SK-N-SH (cell line): ENCODE measurements at regions not wholly inside any gene's neighbourhood (a gene's known extent, or its start where the extent isn't known, plus 50 kb on each side); places are given as distances from the start of the nearest gene placed in this dataset.

Experiments used
- CTCF ChIA-PET: fragments of 300-600, 350-600 bp; formaldehyde crosslinking; extraction: SDS; loops from one replicate; lab custom pipeline; 2021; lab: Yijun Ruan, JAX
- POLR2A ChIA-PET: fragments of 350-600 bp; sonication (Branson Sonifier 250); formaldehyde crosslinking; extraction: SDS; loops from one replicate; lab custom pipeline; 2020; ENCODE audit warnings: antibody characterized with exemption, inconsistent platforms; lab: Yijun Ruan, JAX
- DNase-seq: peaks from one replicate; pipeline ENCODE4 v3.0.0; 2012
- H2AFZ ChIP-seq: fragments of 200-600 bp; sonication (generic); 2 replicates; pipeline ENCODE4 v1.8.1; 2016; ENCODE audit warnings: antibody characterized with exemption, mild to moderate bottlenecking, low read depth
- H3F3A ChIP-seq: fragments of 200-600 bp; sonication (generic); replicated peaks from 2 replicates; pipeline ENCODE3; 2016; ENCODE audit warnings: antibody characterized with exemption, mild to moderate bottlenecking; ENCODE audit not compliant: insufficient read depth
- H3K27ac ChIP-seq, 2 experiments: fragments of 200-500 bp in 1 of 2; fragments of 200-600 bp in 1 of 2; sonication (Bioruptor generic) in 1 of 2; sonication (generic), shearing (Covaris generic) in 1 of 2; 2 replicates each; pipeline versions ENCODE4 v1.5.1 to v1.6.1; 2014 to 2016; ENCODE audit warnings: low read depth in 2 of 2, inconsistent platforms in 1 of 2, low read length in 1 of 2, mild to moderate bottlenecking in 1 of 2, mixed read lengths in 1 of 2
- H3K27me3 ChIP-seq: fragments of 200-600 bp; sonication (generic), shearing (Covaris generic); 2 replicates; pipeline ENCODE4 v1.6.1; 2016; ENCODE audit warnings: mixed run types; ENCODE audit not compliant: insufficient read depth
- H3K36me3 ChIP-seq, 2 experiments: fragments of 200-500 bp in 1 of 2; fragments of 200-600 bp in 1 of 2; sonication (Bioruptor generic) in 1 of 2; sonication (generic) in 1 of 2; replicated peaks in 1 of 2; 2 replicates each; pipeline versions ENCODE3 to v1.5.1; 2014 to 2016; ENCODE audit warnings: low read length in 1 of 2, mild to moderate bottlenecking in 1 of 2; ENCODE audit not compliant: insufficient read depth in 2 of 2, control insufficient read depth in 1 of 2
- H3K4me1 ChIP-seq, 2 experiments: fragments of 200-500 bp in 1 of 2; fragments of 200-600 bp in 1 of 2; sonication (Bioruptor generic) in 1 of 2; sonication (generic), shearing (Covaris generic) in 1 of 2; 2 replicates each; pipeline versions ENCODE4 v1.5.1 to v1.6.1; 2014 to 2016; ENCODE audit warnings: low read depth in 1 of 2, low read length in 1 of 2, mixed run types in 1 of 2; ENCODE audit not compliant: insufficient read depth in 2 of 2, control insufficient read depth in 1 of 2
- H3K4me2 ChIP-seq: fragments of 200-600 bp; sonication (generic), shearing (Covaris generic); 2 replicates; pipeline ENCODE4 v1.6.1; 2017; ENCODE audit warnings: mixed run types
- H3K4me3 ChIP-seq, 2 experiments: fragments of 200-500 bp in 1 of 2; fragments of 200-600 bp in 1 of 2; sonication (Bioruptor generic) in 1 of 2; sonication (generic), shearing (Covaris generic) in 1 of 2; 2 replicates each; pipeline versions ENCODE4 v1.5.1 to v1.8.1; 2014 to 2016; ENCODE audit warnings: low read depth in 2 of 2, inconsistent platforms in 1 of 2, low read length in 1 of 2, mild to moderate bottlenecking in 1 of 2, mixed read lengths in 1 of 2, moderate library complexity in 1 of 2
- H3K79me2 ChIP-seq: fragments of 200-600 bp; sonication (generic); 2 replicates; pipeline ENCODE4 v1.8.1; 2017; ENCODE audit warnings: mild to moderate bottlenecking; ENCODE audit not compliant: insufficient read depth
- H3K9ac ChIP-seq: fragments of 200-600 bp; sonication (generic); 2 replicates; pipeline ENCODE4 v1.6.1; 2017; ENCODE audit warnings: mixed run types
- H3K9me2 ChIP-seq: fragments of 200-600 bp; sonication (generic); 2 replicates; pipeline ENCODE4 v1.6.1; 2017; ENCODE audit warnings: mixed run types
- H3K9me3 ChIP-seq: fragments of 200-600 bp; sonication (generic); 2 replicates; pipeline ENCODE4 v1.6.1; 2017; ENCODE audit warnings: mixed run types, mild to moderate bottlenecking, moderate library complexity
- H4K20me1 ChIP-seq: fragments of 200-600 bp; sonication (generic); 2 replicates; pipeline ENCODE4 v1.6.1; 2017; ENCODE audit warnings: mild to moderate bottlenecking, mixed run types; ENCODE audit not compliant: insufficient read depth
- CTCF ChIP-seq: fragments of 200-600 bp; sonication (generic); IDR thresholded peaks from 2 replicates; pipeline ENCODE4 v1.6.1; 2017; ENCODE audit warnings: antibody characterized with exemption, mild to moderate bottlenecking, moderate library complexity
- ELF1 ChIP-seq: IDR thresholded peaks from 2 replicates; pipeline ENCODE4 v1.4.0; 2012
- EP300 ChIP-seq, 2 experiments: IDR thresholded peaks; 2 replicates each; pipeline versions ENCODE4 v1.4.0 to v1.6.1; 2012; ENCODE audit warnings: borderline replicate concordance in 1 of 2, low read depth in 1 of 2, low read length in 1 of 2
- EZH2phosphoT487 ChIP-seq: fragments of 200-600 bp; sonication (generic); IDR thresholded peaks from 2 replicates; pipeline ENCODE4 v1.6.1; 2017; ENCODE audit warnings: low read depth, mixed run types, mild to moderate bottlenecking, antibody characterized with exemption, moderate library complexity, borderline replicate concordance
- FOXM1 ChIP-seq: IDR thresholded peaks from 2 replicates; pipeline ENCODE4 v1.4.0; 2012; ENCODE audit warnings: low read depth, mild to moderate bottlenecking
- GATA2 ChIP-seq: sonication (generic); formaldehyde crosslinking; IDR thresholded peaks from 2 replicates; pipeline ENCODE4 v1.5.0; 2020; ENCODE audit warnings: mild to moderate bottlenecking, missing genetic modification reagents
- JUND ChIP-seq: IDR thresholded peaks from 2 replicates; pipeline ENCODE4 v1.4.0; 2012
- MEF2A ChIP-seq: IDR thresholded peaks from 2 replicates; pipeline ENCODE4 v1.4.0; 2012; ENCODE audit warnings: low read depth, borderline replicate concordance
- NRF1 ChIP-seq: IDR thresholded peaks from 2 replicates; pipeline ENCODE4 v1.6.1; 2012; ENCODE audit warnings: low read depth, mild to moderate bottlenecking, low read length
- PBX3 ChIP-seq: IDR thresholded peaks from 2 replicates; pipeline ENCODE4; 2012
- RAD21 ChIP-seq: IDR thresholded peaks from 2 replicates; pipeline ENCODE4 v1.6.1; 2012; ENCODE audit warnings: mild to moderate bottlenecking, low read length
- RFX5 ChIP-seq: IDR thresholded peaks from 2 replicates; pipeline ENCODE4 v1.6.1; 2012; ENCODE audit warnings: mild to moderate bottlenecking, improper control_type of control experiment, low read length
- SMC3 ChIP-seq: IDR thresholded peaks from 2 replicates; pipeline ENCODE4 v1.6.1; 2012; ENCODE audit warnings: low read depth, low read length, improper control_type of control experiment
- WGBS: methylation state at CpG from one replicate; pipeline ENCODE4 v1.1.6; 2017; ENCODE audit warnings: low lambda C conversion rate; 5-methylcytosine and 5-hydroxymethylcytosine counted together
- TF ChIP-seq, protein P1 (sequence below): fragments of 150-350 bp; IDR thresholded peaks from 2 replicates; pipeline ENCODE4 v1.6.1; 2016; ENCODE audit warnings: mild to moderate bottlenecking, low read depth, low read length

- Histone ChIP-seq H3K9ac (no peak overlapping the region), H3K4me3 (no peak overlapping the region), H3K27ac (no peak overlapping the region), H3K36me3 (no peaks in the 10 kb centered on the region), H4K20me1 (no peaks in the 10 kb centered on the region), H3K27me3 (no peaks in the 10 kb centered on the region), H3K4me2 (no peak overlapping the region), H3F3A (no peaks in the 10 kb centered on the region), H3K4me1 (no peaks in the 10 kb centered on the region; a peak in 1 of 4 replicates), H3K9me3 (no peaks in the 10 kb centered on the region), H3K9me2 (no peaks in the 10 kb centered on the region), H3K79me2 (no peaks in the 10 kb centered on the region), H2AFZ (no peak overlapping the region)
- DNase-seq: no peak
- POLR2A ChIA-PET: no interaction called here
- whole genome bisulfite sequencing: 57% methylated on average over 4 of the region's 4 CpGs
- CTCF ChIA-PET: interaction anchor here (1.5 kb wide), 1 partner anchor 48 kb away, joined by 5 read pairs; no protein-coding TSS in a partner anchor
- no peak for TF ChIP-seq ELF1
- TF ChIP-seq JUND: no peak
- TF ChIP-seq CTCF: no peak
Measured at GRCh38 chr15:92749216-92749615, 93.6 kb upstream of the FAM174B start.

GRCh38 chr15:92749946-92750345 lies 94.4 kb upstream of the FAM174B start:
- Histone ChIP-seq H3K4me2 (no peak overlapping the region), H2AFZ (no peak overlapping the region), H3K9me3 (no peaks in the 10 kb centered on the region), H3K4me3 (no peak overlapping the region), H3K9ac (no peak overlapping the region), H3K4me1 (no peaks in the 10 kb centered on the region; a peak in 1 of 4 replicates), H3K27me3 (no peaks in the 10 kb centered on the region), H3K36me3 (no peaks in the 10 kb centered on the region), H3K27ac (no peak overlapping the region), H3K79me2 (no peaks in the 10 kb centered on the region), H3F3A (no peaks in the 10 kb centered on the region)
- POLR2A ChIA-PET: no interaction called here
- CTCF ChIA-PET: interaction anchor here (1.5 kb wide), 1 partner anchor 47 kb away, joined by 5 read pairs; no protein-coding TSS in a partner anchor
- WGBS: 42% methylated on average over 4 of the region's 4 CpGs
- no peak for TF ChIP-seq GATA2 (CRISPR knock-in tag)
- TF ChIP-seq NRF1: no peak
- no peak for TF ChIP-seq FOXM1
- TF ChIP-seq EP300 (IDR thresholded peaks at IDR 0.05; ENCODE audit: borderline replicate concordance in 1 of 2, low read depth in 1 of 2, low read length in 1 of 2): no peak
- TF ChIP-seq, protein P1, sequence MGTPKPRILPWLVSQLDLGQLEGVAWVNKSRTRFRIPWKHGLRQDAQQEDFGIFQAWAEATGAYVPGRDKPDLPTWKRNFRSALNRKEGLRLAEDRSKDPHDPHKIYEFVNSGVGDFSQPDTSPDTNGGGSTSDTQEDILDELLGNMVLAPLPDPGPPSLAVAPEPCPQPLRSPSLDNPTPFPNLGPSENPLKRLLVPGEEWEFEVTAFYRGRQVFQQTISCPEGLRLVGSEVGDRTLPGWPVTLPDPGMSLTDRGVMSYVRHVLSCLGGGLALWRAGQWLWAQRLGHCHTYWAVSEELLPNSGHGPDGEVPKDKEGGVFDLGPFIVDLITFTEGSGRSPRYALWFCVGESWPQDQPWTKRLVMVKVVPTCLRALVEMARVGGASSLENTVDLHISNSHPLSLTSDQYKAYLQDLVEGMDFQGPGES: no peak
- TF ChIP-seq PBX3: no peak
- no peak for TF ChIP-seq JUND
- TF ChIP-seq EZH2phosphoT487: no peak
- no peak for TF ChIP-seq MEF2A
- no peak for TF ChIP-seq ELF1
- TF ChIP-seq RAD21: no peak
- TF ChIP-seq RFX5: no peak
- no peak for TF ChIP-seq SMC3
- TF ChIP-seq, all 33 proteins: peak for 0
- no peaks in the 10 kb centered on the region for H4K20me1 ChIP-seq
- DNase-seq: no peak
- no peaks in the 10 kb centered on the region for H3K9me2 ChIP-seq
